Neural cell (in vitro differentiated cells): ENCODE measurements at regions not wholly inside any gene's neighbourhood (a gene's known extent, or its start where the extent isn't known, plus 50 kb on each side); places are given as distances from the start of the nearest gene placed in this dataset.

Experiments used
- H2AFZ ChIP-seq: fragments of 200-600, 300-800 bp; sonication (generic), shearing (Covaris generic); 2 replicates; pipeline ENCODE4 v1.6.0; 2014; ENCODE audit warnings: low read depth, mild to moderate bottlenecking, antibody characterized with exemption, low read length, moderate library complexity
- H3F3A ChIP-seq: fragments of 200-600 bp; shearing (Covaris generic); 2 replicates; pipeline ENCODE4 v1.6.1; 2016; ENCODE audit warnings: mild to moderate bottlenecking, moderate library complexity, mixed read lengths, antibody characterized with exemption, low read length; ENCODE audit not compliant: insufficient read depth, poor library complexity, severe bottlenecking
- H3K27ac ChIP-seq: fragments of 200-600, 300-800 bp; sonication (generic), shearing (Covaris generic); 2 replicates; pipeline ENCODE4 v1.5.1; 2014; ENCODE audit warnings: mild to moderate bottlenecking, low read length, moderate library complexity
- H3K27me3 ChIP-seq: fragments of 300-800, 200-600 bp; sonication (generic), shearing (Covaris generic); 2 replicates; pipeline ENCODE4 v1.6.0; 2014; ENCODE audit warnings: mild to moderate bottlenecking, low read depth, low read length, moderate library complexity; ENCODE audit not compliant: insufficient read depth
- H3K36me3 ChIP-seq: fragments of 300-800, 200-600 bp; sonication (generic), shearing (Covaris generic); 2 replicates; pipeline ENCODE4 v1.5.1; 2014; ENCODE audit warnings: mild to moderate bottlenecking, antibody characterized with exemption, low read length, moderate library complexity; ENCODE audit not compliant: insufficient read depth
- H3K4me2 ChIP-seq: fragments of 300-800, 200-600 bp; sonication (generic), shearing (Covaris generic); 2 replicates; pipeline ENCODE4 v1.6.0; 2014; ENCODE audit warnings: mild to moderate bottlenecking, low read length
- H3K4me3 ChIP-seq: fragments of 300-800, 200-600 bp; sonication (generic), shearing (Covaris generic); 2 replicates; pipeline ENCODE4 v1.5.1; 2014; ENCODE audit warnings: mild to moderate bottlenecking, low read length, moderate library complexity
- H3K79me2 ChIP-seq: fragments of 200-600 bp; shearing (Covaris generic); replicated peaks from 2 replicates; pipeline ENCODE4 v1.6.0; 2014; ENCODE audit warnings: mild to moderate bottlenecking, low read length, moderate library complexity; ENCODE audit not compliant: insufficient read depth
- H3K9ac ChIP-seq: fragments of 300-800, 200-600 bp; sonication (generic), shearing (Covaris generic); 2 replicates; pipeline ENCODE4 v1.6.1; 2016; ENCODE audit warnings: mild to moderate bottlenecking, low read length, mixed read lengths
- H3K9me2 ChIP-seq: fragments of 200-600 bp; shearing (Covaris generic); 2 replicates; pipeline ENCODE4 v1.6.1; 2016; ENCODE audit warnings: mild to moderate bottlenecking, low read length, mixed read lengths; ENCODE audit not compliant: insufficient read depth
- H3K9me3 ChIP-seq: fragments of 200-600, 300-800 bp; sonication (generic), shearing (Covaris generic); 2 replicates; pipeline ENCODE4 v1.6.1; 2016; ENCODE audit warnings: mild to moderate bottlenecking, mixed run types, low read length, moderate library complexity, mixed read lengths
- H4K20me1 ChIP-seq: fragments of 200-600 bp; shearing (Covaris generic); 2 replicates; pipeline ENCODE4 v1.6.1; 2016; ENCODE audit warnings: mild to moderate bottlenecking, mixed run types; ENCODE audit not compliant: insufficient read depth
- EP300 ChIP-seq: fragments of 450-650 bp; conservative IDR thresholded peaks from 2 replicates; pipeline ENCODE4 v1.6.1; 2014; ENCODE audit warnings: antibody characterized with exemption, mild to moderate bottlenecking, moderate library complexity; ENCODE audit not compliant: poor library complexity, severe bottlenecking
- EZH2 ChIP-seq: fragments of 200-600, 300-800 bp; shearing (Covaris generic), sonication (generic); IDR thresholded peaks from 2 replicates; pipeline ENCODE4 v1.6.1; 2014; ENCODE audit warnings: antibody characterized with exemption, low read length, borderline replicate concordance, mild to moderate bottlenecking; ENCODE audit not compliant: insufficient read depth, poor library complexity, severe bottlenecking
- MXI1 ChIP-seq: fragments of 450-650 bp; conservative IDR thresholded peaks from 2 replicates; pipeline ENCODE4 v1.6.1; 2014; ENCODE audit warnings: antibody characterized with exemption, mild to moderate bottlenecking; ENCODE audit not compliant: poor library complexity, severe bottlenecking
- POLR2AphosphoS5 ChIP-seq: IDR thresholded peaks from 2 replicates; pipeline ENCODE4 v1.6.1; 2012
- RAD21 ChIP-seq: fragments of 450-650 bp; conservative IDR thresholded peaks from 2 replicates; pipeline ENCODE4 v1.6.1; 2014; ENCODE audit warnings: antibody characterized with exemption, mild to moderate bottlenecking, moderate library complexity
- SMC3 ChIP-seq: fragments of 450-650 bp; conservative IDR thresholded peaks from 2 replicates; pipeline ENCODE4 v1.6.1; 2014; ENCODE audit warnings: antibody characterized with exemption, mild to moderate bottlenecking, moderate library complexity; ENCODE audit not compliant: poor library complexity
- TAF1 ChIP-seq: IDR thresholded peaks from 2 replicates; pipeline ENCODE4 v1.6.1; 2012; ENCODE audit warnings: low read depth
- TF ChIP-seq, protein P1 (sequence below): IDR thresholded peaks from 2 replicates; pipeline ENCODE4 v1.6.1; 2012; ENCODE audit warnings: borderline replicate concordance
- TF ChIP-seq, protein P2 (sequence below): fragments of 450-650 bp; IDR thresholded peaks from 2 replicates; pipeline ENCODE4 v1.5.1; 2014; ENCODE audit warnings: antibody characterized with exemption, mild to moderate bottlenecking, moderate library complexity; ENCODE audit not compliant: poor library complexity, severe bottlenecking

DNA sequence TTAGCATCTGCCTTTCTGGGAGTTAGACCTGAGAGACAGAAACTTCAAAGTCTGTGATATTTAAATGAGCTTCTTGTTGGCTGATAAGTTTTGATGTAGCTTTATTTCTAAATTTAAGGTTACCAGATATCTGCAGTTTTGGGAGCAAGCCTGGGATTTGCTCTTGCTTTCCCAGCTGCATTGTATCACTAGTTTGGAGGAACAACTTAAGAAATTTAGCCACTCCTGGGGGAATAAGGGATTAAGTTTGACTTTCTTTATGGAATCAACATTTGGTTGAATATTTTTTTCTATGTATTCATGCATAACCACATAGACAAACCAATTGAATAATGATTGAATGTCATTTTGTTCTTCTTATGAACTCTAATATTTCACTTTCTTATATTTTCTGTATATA is 178.6 kb downstream of the POLR1F start:
- Histone ChIP-seq H3K27me3 (no peaks in the 10 kb centered on the region), H3K27ac (no peak overlapping the region), H2AFZ (no peak overlapping the region), H3K9me3 (no peaks in the 10 kb centered on the region), H4K20me1 (no peaks in the 10 kb centered on the region), H3K79me2 (no peaks in the 10 kb centered on the region), H3K36me3 (no peaks in the 10 kb centered on the region), H3K9me2 (no peaks in the 10 kb centered on the region), H3K4me2 (no peak overlapping the region), H3K4me3 (no peak overlapping the region), H3K9ac (no peak overlapping the region), H3F3A (no peaks in the 10 kb centered on the region)
- no peak for TF ChIP-seq POLR2AphosphoS5
- TF ChIP-seq, protein P1, sequence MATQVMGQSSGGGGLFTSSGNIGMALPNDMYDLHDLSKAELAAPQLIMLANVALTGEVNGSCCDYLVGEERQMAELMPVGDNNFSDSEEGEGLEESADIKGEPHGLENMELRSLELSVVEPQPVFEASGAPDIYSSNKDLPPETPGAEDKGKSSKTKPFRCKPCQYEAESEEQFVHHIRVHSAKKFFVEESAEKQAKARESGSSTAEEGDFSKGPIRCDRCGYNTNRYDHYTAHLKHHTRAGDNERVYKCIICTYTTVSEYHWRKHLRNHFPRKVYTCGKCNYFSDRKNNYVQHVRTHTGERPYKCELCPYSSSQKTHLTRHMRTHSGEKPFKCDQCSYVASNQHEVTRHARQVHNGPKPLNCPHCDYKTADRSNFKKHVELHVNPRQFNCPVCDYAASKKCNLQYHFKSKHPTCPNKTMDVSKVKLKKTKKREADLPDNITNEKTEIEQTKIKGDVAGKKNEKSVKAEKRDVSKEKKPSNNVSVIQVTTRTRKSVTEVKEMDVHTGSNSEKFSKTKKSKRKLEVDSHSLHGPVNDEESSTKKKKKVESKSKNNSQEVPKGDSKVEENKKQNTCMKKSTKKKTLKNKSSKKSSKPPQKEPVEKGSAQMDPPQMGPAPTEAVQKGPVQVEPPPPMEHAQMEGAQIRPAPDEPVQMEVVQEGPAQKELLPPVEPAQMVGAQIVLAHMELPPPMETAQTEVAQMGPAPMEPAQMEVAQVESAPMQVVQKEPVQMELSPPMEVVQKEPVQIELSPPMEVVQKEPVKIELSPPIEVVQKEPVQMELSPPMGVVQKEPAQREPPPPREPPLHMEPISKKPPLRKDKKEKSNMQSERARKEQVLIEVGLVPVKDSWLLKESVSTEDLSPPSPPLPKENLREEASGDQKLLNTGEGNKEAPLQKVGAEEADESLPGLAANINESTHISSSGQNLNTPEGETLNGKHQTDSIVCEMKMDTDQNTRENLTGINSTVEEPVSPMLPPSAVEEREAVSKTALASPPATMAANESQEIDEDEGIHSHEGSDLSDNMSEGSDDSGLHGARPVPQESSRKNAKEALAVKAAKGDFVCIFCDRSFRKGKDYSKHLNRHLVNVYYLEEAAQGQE, result no peak
- TF ChIP-seq RAD21, result no peak
- TF ChIP-seq TAF1, result no peak
- TF ChIP-seq MXI1, result no peak
- no peak for TF ChIP-seq EZH2
- TF ChIP-seq EP300, result no peak
- TF ChIP-seq, protein P2, sequence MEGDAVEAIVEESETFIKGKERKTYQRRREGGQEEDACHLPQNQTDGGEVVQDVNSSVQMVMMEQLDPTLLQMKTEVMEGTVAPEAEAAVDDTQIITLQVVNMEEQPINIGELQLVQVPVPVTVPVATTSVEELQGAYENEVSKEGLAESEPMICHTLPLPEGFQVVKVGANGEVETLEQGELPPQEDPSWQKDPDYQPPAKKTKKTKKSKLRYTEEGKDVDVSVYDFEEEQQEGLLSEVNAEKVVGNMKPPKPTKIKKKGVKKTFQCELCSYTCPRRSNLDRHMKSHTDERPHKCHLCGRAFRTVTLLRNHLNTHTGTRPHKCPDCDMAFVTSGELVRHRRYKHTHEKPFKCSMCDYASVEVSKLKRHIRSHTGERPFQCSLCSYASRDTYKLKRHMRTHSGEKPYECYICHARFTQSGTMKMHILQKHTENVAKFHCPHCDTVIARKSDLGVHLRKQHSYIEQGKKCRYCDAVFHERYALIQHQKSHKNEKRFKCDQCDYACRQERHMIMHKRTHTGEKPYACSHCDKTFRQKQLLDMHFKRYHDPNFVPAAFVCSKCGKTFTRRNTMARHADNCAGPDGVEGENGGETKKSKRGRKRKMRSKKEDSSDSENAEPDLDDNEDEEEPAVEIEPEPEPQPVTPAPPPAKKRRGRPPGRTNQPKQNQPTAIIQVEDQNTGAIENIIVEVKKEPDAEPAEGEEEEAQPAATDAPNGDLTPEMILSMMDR, result no peak
- TF ChIP-seq SMC3, result no peak

DNA sequence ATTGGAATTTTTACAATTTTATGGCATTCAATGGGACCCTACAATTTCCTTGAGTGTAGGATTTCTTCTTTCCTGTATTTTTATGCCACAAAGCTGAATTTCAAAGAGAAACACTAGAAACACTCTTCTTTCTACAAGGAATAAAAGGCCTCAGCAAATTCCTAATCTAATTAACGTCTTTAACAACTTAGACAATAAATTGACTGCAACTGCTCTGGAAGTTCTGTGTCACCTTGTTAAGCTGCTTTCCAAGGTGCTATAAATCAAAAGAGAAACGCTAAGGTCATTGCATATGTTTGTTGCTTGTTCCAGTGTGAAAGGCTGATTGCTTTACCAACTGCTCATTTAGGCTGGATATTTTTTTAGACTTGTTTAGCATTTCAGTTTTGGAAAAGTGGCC is 182.2 kb downstream of the POLR1F start:
- H3K9me2 ChIP-seq, result no peaks in the 10 kb centered on the region
- H3K9me3 ChIP-seq, result no peaks in the 10 kb centered on the region
- no peaks in the 10 kb centered on the region for H3K79me2 ChIP-seq
- no peak overlapping the region for H3K27ac ChIP-seq
- no peak overlapping the region for H3K4me2 ChIP-seq
- no peaks in the 10 kb centered on the region for H3K27me3 ChIP-seq
- H2AFZ ChIP-seq, result no peak overlapping the region
- TF ChIP-seq, protein P1, result no peak
- TF ChIP-seq POLR2AphosphoS5, result no peak
- TF ChIP-seq EP300, result no peak
- no peak for TF ChIP-seq RAD21
- no peak for TF ChIP-seq EZH2
- no peak for TF ChIP-seq TAF1
- no peak for TF ChIP-seq SMC3
- TF ChIP-seq, protein P2, result no peak
- no peak for TF ChIP-seq MXI1
- no peak overlapping the region for H3K4me3 ChIP-seq
- H3K36me3 ChIP-seq, result no peaks in the 10 kb centered on the region
- H3F3A ChIP-seq, result no peaks in the 10 kb centered on the region
- H3K9ac ChIP-seq, result no peak overlapping the region
- H4K20me1 ChIP-seq, result no peaks in the 10 kb centered on the region
